ENCODE measurements at regions not wholly inside any gene's neighbourhood (a gene's known extent, or its start where the extent isn't known, plus 50 kb on each side); places are given as distances from the start of the nearest gene placed in this dataset.
"Not testable (repeated sequence)": the region's sequence is repeated elsewhere in the genome, so short reads cannot be mapped to it uniquely, and the experiment has no call there.

DNA sequence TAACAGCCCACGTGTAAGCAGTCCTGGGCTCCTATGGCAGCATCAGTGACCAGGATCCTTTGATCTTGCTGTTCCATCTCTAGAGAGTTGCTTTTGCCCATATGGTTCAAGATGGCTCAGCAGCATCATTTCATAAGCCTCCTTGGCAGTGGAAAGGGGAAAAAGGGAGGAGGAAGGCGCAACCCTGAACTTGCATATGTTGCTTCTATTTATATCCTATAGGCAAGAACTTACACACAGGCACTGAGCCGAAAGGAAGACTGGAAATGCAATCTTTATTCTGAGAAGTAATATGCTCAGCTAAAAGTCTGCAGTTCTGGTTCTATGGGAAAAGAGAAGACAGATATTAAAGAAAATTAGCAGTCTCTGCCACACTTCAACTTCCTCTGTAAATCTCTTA is 167.7 kb upstream of the PLXNC1 start:
- Histone ChIP-seq H3K4me1 (ENCODE audit: control insufficient read depth in 1 of 2, insufficient read depth in 2 of 2, low read length in 2 of 2) (no peaks in the 10 kb centered on the region), H3K4me3 (ENCODE audit: low read depth in 1 of 2, low read length in 2 of 2) (no peak overlapping the region), H3K27me3 (ENCODE audit: low read depth, low read length) (no peaks in the 10 kb centered on the region), H3K9me3 (ENCODE audit: control insufficient read depth in 1 of 2, low read length in 2 of 2) (no peaks in the 10 kb centered on the region), H3K36me3 (ENCODE audit: control insufficient read depth in 1 of 2, insufficient read depth in 2 of 2, low read length in 2 of 2) (no peaks in the 10 kb centered on the region), H3K27ac (ENCODE audit: low read length) (no peak overlapping the region)

GRCh38 chr12:93981411-93981810 is 167.0 kb upstream of the PLXNC1 start:
- no peaks in the 10 kb centered on the region for H3K9me3 ChIP-seq (ENCODE audit: control insufficient read depth in 1 of 2, low read length in 2 of 2)
- no peak overlapping the region for H3K27ac ChIP-seq (ENCODE audit: low read length)
- H3K4me1 ChIP-seq (ENCODE audit: control insufficient read depth in 1 of 2, insufficient read depth in 2 of 2, low read length in 2 of 2): no peaks in the 10 kb centered on the region
- no peaks in the 10 kb centered on the region for H3K36me3 ChIP-seq (ENCODE audit: control insufficient read depth in 1 of 2, insufficient read depth in 2 of 2, low read length in 2 of 2)
- no peak overlapping the region for H3K4me3 ChIP-seq (ENCODE audit: low read depth in 1 of 2, low read length in 2 of 2)
- no peaks in the 10 kb centered on the region for H3K27me3 ChIP-seq (ENCODE audit: low read depth, low read length)

- Histone ChIP-seq H3K4me1 (ENCODE audit: control insufficient read depth in 1 of 2, insufficient read depth in 2 of 2, low read length in 2 of 2) (no peaks in the 10 kb centered on the region), H3K27me3 (ENCODE audit: low read depth, low read length) (no peaks in the 10 kb centered on the region), H3K4me3 (ENCODE audit: low read depth in 1 of 2, low read length in 2 of 2) (no peak overlapping the region), H3K36me3 (ENCODE audit: control insufficient read depth in 1 of 2, insufficient read depth in 2 of 2, low read length in 2 of 2) (no peaks in the 10 kb centered on the region), H3K27ac (ENCODE audit: low read length) (no peak overlapping the region), H3K9me3 (ENCODE audit: control insufficient read depth in 1 of 2, low read length in 2 of 2) (no peaks in the 10 kb centered on the region)
Measured at GRCh38 chr12:93982771-93983315, 165.5 kb upstream of the PLXNC1 start.

DNA sequence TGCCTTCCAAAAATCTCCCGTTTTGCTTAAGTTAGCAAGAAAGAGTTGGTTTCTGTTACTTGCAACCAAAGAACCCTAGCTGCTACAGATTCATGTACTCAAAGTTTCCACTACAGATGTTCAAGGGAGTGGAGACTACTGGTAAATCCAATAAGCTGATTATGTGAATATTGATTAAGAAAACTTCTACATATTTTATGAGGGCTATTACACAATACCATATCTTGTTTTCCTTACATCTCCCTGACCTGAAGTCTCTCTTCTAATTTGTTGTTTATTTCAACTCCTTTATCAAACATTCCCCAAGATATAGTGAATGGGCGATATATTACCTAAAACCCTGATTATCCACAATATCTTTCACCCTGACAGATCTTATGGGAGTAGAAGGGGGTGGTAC is 164.4 kb upstream of the PLXNC1 start:
- Histone ChIP-seq H3K4me3 (ENCODE audit: low read depth in 1 of 2, low read length in 2 of 2) (no peak overlapping the region), H3K36me3 (ENCODE audit: control insufficient read depth in 1 of 2, insufficient read depth in 2 of 2, low read length in 2 of 2) (no peaks in the 10 kb centered on the region), H3K4me1 (ENCODE audit: control insufficient read depth in 1 of 2, insufficient read depth in 2 of 2, low read length in 2 of 2) (no peaks in the 10 kb centered on the region), H3K27ac (ENCODE audit: low read length) (no peak overlapping the region), H3K27me3 (ENCODE audit: low read depth, low read length) (no peaks in the 10 kb centered on the region), H3K9me3 (ENCODE audit: control insufficient read depth in 1 of 2, low read length in 2 of 2) (no peaks in the 10 kb centered on the region)

DNA sequence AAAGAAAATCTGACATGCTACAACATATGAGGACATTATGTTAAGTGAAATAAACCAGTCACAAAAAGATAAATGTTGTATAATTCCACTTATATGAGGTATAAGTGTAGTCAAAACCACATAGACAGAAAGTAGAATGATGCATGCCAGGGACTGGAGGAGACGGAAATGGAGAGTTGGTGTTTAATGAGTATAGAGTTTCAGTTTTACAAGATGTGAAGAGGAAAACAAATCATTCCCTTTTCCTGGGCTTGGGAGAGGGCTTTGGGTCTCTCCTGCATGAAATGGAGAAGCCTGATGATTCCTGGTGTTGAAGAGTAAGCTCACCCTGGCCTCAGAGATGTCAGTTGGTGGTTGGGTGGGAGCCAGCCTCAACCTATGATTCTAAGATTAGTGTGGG is 158.4 kb upstream of the PLXNC1 start:
- Histone ChIP-seq H3K9me3 (ENCODE audit: control insufficient read depth in 1 of 2, low read length in 2 of 2) (no peaks in the 10 kb centered on the region), H3K27me3 (ENCODE audit: low read depth, low read length) (no peaks in the 10 kb centered on the region), H3K4me3 (ENCODE audit: low read depth in 1 of 2, low read length in 2 of 2) (no peak overlapping the region), H3K27ac (ENCODE audit: low read length) (no peak overlapping the region), H3K36me3 (ENCODE audit: control insufficient read depth in 1 of 2, insufficient read depth in 2 of 2, low read length in 2 of 2) (no peaks in the 10 kb centered on the region), H3K4me1 (ENCODE audit: control insufficient read depth in 1 of 2, insufficient read depth in 2 of 2, low read length in 2 of 2) (peaks cover 0 to 7% of the 10 kb centered on the region in 2 donors)

GRCh38 chr12:93990832-93991803 is 157.3 kb upstream of the PLXNC1 start:
- peaks cover 0 to 7% of the 10 kb centered on the region in 2 donors for H3K4me1 ChIP-seq (ENCODE audit: control insufficient read depth in 1 of 2, insufficient read depth in 2 of 2, low read length in 2 of 2)
- H3K9me3 ChIP-seq (ENCODE audit: control insufficient read depth in 1 of 2, low read length in 2 of 2): no peaks in the 10 kb centered on the region
- no peak overlapping the region for H3K4me3 ChIP-seq (ENCODE audit: low read depth in 1 of 2, low read length in 2 of 2)
- no peaks in the 10 kb centered on the region for H3K36me3 ChIP-seq (ENCODE audit: control insufficient read depth in 1 of 2, insufficient read depth in 2 of 2, low read length in 2 of 2)
- H3K27ac ChIP-seq (ENCODE audit: low read length): no peak overlapping the region
- H3K27me3 ChIP-seq (ENCODE audit: low read depth, low read length): no peaks in the 10 kb centered on the region

GRCh38 chr12:93991829-93992461 is 156.4 kb upstream of the PLXNC1 start:
- H3K9me3 ChIP-seq (ENCODE audit: control insufficient read depth in 1 of 2, low read length in 2 of 2): no peaks in the 10 kb centered on the region
- no peaks in the 10 kb centered on the region for H3K36me3 ChIP-seq (ENCODE audit: control insufficient read depth in 1 of 2, insufficient read depth in 2 of 2, low read length in 2 of 2)
- no peak overlapping the region for H3K27ac ChIP-seq (ENCODE audit: low read length)
- no peaks in the 10 kb centered on the region for H3K27me3 ChIP-seq (ENCODE audit: low read depth, low read length)
- peaks cover 0 to 7% of the 10 kb centered on the region in 2 donors for H3K4me1 ChIP-seq (ENCODE audit: control insufficient read depth in 1 of 2, insufficient read depth in 2 of 2, low read length in 2 of 2)
- no peak overlapping the region for H3K4me3 ChIP-seq (ENCODE audit: low read depth in 1 of 2, low read length in 2 of 2)

DNA sequence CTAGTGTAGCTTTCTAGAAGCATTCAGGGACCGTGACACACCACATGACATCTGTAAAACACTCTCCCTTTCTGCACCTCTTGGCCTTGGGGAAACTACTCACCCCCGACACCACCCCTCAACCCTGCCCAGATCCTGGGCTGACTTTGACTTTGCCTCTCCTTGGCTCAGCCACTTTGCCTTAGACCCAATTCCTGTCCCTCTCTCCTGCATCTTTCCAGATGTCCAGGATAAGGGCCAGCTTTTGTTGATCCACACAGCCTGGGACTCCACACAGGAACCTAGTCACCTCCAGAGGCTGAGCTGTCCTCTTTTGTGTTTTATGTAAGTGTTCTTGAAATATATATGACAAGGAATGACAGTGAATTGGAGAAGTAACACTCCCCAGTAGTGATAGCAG is 153.7 kb upstream of the PLXNC1 start:
- H3K36me3 ChIP-seq (ENCODE audit: control insufficient read depth in 1 of 2, insufficient read depth in 2 of 2, low read length in 2 of 2): no peaks in the 10 kb centered on the region
- peaks cover 0 to 5% of the 10 kb centered on the region in 2 donors for H3K9me3 ChIP-seq (ENCODE audit: control insufficient read depth in 1 of 2, low read length in 2 of 2)
- H3K4me3 ChIP-seq (ENCODE audit: low read depth in 1 of 2, low read length in 2 of 2): no peak overlapping the region
- H3K27me3 ChIP-seq (ENCODE audit: low read depth, low read length): no peaks in the 10 kb centered on the region
- no peak overlapping the region for H3K27ac ChIP-seq (ENCODE audit: low read length)
- peaks cover 0 to 7% of the 10 kb centered on the region in 2 donors for H3K4me1 ChIP-seq (ENCODE audit: control insufficient read depth in 1 of 2, insufficient read depth in 2 of 2, low read length in 2 of 2)

DNA sequence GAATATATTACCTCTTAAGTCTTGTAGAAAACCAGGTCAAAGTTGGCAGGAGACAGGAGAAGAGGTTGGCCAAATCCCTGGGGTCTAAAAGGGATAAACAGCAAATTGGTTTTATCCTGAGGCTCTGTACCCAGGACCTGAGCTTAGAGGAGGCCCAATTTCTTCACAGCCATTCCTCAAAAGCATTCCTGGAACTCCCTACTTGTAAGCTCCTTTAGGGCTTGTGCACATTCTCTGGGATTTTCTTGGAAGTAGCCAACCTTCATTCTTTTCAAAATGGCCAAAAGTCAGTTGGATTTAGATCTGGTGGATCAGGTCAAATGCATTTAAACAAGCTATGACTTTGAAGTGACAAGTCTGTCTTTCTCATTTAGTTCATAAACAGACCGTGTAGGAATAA is 152.1 kb upstream of the PLXNC1 start:
- Histone ChIP-seq H3K27me3 (ENCODE audit: low read depth, low read length) (no peaks in the 10 kb centered on the region), H3K36me3 (ENCODE audit: control insufficient read depth in 1 of 2, insufficient read depth in 2 of 2, low read length in 2 of 2) (no peaks in the 10 kb centered on the region), H3K27ac (ENCODE audit: low read length) (no peak overlapping the region), H3K4me3 (ENCODE audit: low read depth in 1 of 2, low read length in 2 of 2) (no peak overlapping the region), H3K9me3 (ENCODE audit: control insufficient read depth in 1 of 2, low read length in 2 of 2) (peaks cover 0 to 5% of the 10 kb centered on the region in 2 donors), H3K4me1 (ENCODE audit: control insufficient read depth in 1 of 2, insufficient read depth in 2 of 2, low read length in 2 of 2) (peaks cover 0 to under 1% of the 10 kb centered on the region in 2 donors)

- H3K9me3 ChIP-seq (ENCODE audit: control insufficient read depth in 1 of 2, low read length in 2 of 2): peaks cover 0 to 5% of the 10 kb centered on the region in 2 donors
- no peak overlapping the region for H3K27ac ChIP-seq (ENCODE audit: low read length)
- no peaks in the 10 kb centered on the region for H3K36me3 ChIP-seq (ENCODE audit: control insufficient read depth in 1 of 2, insufficient read depth in 2 of 2, low read length in 2 of 2)
- no peaks in the 10 kb centered on the region for H3K27me3 ChIP-seq (ENCODE audit: low read depth, low read length)
- H3K4me1 ChIP-seq (ENCODE audit: control insufficient read depth in 1 of 2, insufficient read depth in 2 of 2, low read length in 2 of 2): no peaks in the 10 kb centered on the region
- no peak overlapping the region for H3K4me3 ChIP-seq (ENCODE audit: low read depth in 1 of 2, low read length in 2 of 2)
Measured at GRCh38 chr12:94001691-94002090, 146.7 kb upstream of the PLXNC1 start.

- H3K9me3 ChIP-seq (ENCODE audit: control insufficient read depth in 1 of 2, low read length in 2 of 2); H3K27me3 ChIP-seq (ENCODE audit: low read depth, low read length); H3K4me1 ChIP-seq (ENCODE audit: control insufficient read depth in 1 of 2, insufficient read depth in 2 of 2, low read length in 2 of 2); H3K36me3 ChIP-seq (ENCODE audit: control insufficient read depth in 1 of 2, insufficient read depth in 2 of 2, low read length in 2 of 2); H3K27ac ChIP-seq (ENCODE audit: low read length); H3K4me3 ChIP-seq (ENCODE audit: low read depth in 1 of 2, low read length in 2 of 2): not testable (repeated sequence)
Measured at GRCh38 chr12:94002925-94003324, 145.5 kb upstream of the PLXNC1 start.

Data from muscle layer of duodenum (tissue), 2 donors.